ENCODE measurements at regions not wholly inside any gene's neighbourhood (a gene's known extent, or its start where the extent isn't known, plus 50 kb on each side); places are given as distances from the start of the nearest gene placed in this dataset.

DNA sequence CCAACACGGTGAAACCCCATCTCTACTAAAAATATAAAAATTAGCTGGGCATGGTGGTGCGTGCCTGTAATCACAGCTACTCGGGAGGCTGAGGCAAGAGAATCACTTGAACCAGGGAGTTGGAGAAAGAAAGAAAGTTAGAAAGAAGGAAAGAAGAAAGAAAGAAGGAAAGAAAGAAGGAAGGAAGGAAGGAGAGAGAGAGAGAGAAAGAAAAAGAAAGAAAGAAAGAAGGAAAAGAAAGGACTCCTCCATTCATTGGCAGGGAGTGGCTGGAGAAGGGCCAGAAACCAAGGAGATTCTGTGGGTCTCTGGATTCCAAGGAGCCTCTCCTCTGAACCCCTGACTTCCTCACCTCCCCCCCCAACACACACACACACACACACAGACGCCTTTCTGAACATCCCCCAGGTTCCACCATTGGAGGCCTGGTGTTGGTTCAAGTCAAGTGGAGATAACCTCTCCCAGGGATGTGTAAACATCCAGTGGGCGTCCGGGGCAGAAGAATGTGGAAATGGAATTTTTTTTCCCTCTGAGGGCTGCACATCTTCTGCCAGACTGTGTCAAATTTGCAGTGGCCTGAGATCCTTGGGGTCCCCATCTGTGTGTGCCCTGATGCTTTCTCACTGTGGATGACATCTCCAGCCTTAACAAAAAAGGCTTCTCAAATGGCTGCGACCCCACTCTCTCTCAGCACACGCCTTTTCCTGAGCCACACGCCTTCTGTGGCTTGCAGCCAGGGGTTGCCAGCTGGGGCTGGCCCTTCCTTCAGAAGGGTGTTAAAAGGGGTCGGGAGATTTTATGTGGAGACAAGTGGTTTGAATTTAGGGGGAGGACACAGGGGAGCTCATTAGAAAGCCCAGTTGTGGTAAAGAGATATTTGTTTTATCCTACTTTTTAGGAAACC lies 109.3 kb upstream of the HAND1 start:
- no peak for DNase-seq

DNA sequence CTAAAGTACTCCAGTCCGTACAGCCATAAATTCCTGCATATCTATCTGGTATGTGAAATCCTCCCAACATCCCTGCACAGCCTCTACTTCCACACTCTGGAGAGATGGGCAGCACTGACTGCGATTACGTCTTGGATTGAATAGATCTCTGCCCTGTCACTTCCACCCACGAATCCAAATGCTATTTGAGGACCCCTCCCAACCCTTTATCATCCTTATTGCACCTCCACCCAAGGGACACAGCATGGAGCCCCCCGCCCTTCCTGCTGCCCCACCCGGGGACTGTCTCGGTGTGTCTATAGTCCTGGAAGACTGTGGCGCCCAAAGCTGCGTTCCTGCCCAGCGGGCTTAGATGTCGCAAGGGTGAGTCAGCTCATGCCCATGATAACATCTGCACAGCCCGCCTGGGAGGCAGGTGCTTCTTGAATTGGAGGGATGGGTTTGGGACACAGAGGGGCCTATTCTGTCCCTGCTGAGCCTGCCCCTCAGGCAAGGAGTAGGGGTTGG lies 105.7 kb upstream of the HAND1 start:
- DNase-seq, result no peak

DNA sequence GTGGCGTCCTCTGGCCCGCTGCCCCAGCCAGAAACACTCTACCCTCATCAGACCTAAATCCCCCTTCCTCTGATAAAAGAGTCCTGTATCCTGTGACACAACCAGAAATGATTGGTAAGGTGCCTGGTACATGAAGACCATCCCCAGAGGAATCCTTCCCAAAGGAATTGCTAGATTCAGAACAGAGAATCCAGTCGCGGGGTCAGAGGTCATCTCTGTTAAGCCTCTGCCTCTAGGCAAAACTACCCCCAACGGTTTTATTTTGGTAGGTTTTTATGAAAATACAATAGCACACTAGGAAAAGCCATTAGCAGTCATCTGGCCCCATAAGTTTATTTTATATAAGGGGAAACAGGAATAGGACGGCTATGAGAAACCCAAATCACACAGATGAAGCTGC lies 102.4 kb upstream of the HAND1 start:
- no peak for DNase-seq

DNA sequence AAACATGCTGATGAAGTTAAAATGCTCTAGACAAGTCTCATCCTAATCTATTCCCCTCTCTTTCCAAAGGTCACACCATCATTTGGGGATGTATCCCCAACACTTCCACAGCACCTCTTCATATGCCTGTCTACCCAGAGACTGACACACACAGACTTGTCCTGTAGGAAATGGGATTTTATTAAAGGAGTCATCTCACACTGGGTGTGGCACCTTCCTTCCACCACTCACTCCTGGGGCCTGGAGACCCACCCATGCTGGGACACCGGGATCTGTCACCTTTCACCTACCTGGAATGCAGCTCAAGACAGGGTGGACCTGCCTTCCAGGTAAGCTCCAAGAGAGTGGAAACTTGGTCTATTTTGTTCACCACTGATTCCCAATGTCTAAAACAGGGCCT lies 99.4 kb upstream of the HAND1 start:
- no peak for DNase-seq

DNA sequence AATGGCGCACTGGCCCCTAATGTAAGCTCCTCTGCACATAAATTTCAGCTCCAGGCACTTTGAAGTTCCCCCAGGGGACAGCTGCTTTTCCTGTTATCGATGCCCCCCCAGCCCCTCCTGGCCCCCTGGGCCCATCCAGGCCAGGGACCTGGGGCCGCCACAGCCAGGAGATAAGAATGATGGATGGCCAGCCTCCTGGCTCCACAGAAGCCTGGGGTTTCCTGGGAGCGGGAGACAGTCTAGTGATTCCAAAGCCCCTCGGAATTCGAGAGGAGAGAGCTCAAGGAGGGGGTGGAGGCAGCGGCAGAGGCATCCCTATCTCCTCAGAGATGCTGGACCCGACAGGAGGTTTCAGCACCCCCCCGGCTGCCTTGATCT lies 98.4 kb upstream of the HAND1 start:
- DNase-seq, result no peak

DNA sequence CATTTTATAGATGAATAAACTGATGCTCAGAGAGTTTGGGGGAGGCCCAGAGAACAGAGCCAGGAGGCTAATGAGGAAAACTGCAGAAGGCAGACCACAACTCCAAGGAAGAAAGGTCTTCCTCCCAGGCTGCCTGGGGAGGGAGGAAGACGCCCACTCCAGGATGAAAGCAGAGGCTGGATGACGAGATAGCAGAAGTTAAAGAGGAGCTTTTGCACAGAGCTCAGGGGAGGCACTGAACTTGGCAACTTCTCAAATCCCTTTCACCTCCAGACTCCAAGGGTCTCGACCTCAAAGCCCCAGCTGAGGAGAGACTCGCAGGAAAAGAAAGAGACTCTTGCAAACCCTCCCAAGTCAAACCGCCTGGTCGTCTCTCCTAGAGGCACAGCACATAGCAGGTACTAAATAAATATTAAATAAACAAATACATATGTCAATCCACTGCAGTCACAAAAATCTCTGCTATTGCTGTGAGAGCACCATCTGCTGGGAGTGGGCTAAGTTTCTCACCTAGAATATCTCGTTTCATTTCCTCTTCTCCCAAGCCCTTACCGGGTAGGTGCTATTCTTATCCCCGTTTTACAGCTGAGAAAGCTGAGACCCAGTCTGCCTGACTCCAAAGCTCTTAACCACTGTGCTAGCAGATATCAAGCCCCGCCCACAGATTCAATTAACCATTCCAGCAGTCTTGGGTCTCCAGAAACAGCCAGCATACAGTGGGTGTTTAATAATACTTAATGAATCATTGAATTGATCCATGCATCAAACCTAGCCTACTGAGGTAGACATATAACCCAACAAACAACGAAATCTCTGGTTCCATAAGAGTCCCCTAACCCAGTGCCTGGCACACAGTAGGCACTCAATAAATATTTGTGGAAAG lies 97.8 kb upstream of the HAND1 start:
- DNase-seq, result peak; percentile 13

DNA sequence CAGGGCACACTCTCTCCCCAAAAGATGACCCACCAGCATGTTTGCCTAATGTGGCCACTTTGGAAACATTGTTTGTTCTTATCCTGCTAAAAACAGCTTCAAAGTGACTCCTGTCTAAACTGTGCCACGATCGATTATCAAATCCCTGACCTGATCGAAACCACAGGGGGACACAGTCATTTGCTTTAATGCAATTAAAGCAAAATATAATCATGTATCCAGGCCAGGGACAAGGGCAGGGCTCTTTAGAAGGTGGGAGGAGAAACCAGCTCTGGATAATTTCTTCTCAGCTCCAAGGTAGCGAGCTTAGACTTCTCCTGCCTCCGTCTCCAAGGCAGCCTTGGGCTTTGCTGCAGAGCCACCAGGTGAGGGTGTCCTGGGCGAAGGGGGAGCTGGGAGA lies 95.0 kb upstream of the HAND1 start:
- no peak for DNase-seq

DNA sequence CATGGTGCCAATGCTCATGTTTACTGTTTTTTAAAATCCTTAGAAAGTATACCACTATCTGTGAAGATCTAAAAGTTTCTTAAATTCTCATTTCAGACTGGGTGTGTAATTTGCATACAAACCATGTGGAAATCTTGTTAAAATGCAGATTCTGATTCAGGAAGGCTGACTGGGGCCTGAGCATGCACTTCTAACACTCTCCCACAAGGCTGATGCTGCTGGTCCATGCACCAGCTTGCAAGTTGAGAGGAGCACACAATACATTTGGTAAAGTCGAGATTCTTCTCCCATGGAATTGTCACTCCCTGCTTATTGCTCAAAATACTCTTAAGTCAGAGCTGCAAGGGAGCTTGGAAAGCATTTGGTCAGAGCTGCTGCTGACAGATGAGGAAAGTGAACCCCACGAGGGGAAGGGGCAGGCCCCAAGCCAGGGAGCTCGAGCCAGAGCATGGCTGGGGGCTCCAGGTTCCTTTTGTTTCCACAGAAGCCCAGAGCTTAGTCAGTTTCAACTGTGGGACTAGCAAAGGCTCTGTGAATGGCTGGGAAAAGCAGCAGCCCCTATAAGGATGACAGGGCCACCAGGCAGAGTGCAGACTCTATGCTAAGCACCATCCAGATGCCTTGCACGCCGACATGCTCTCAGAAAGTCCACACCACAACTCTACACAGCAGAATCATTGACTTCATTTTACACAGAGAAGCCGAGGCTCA lies 93.5 kb upstream of the HAND1 start:
- no peak for DNase-seq

DNA sequence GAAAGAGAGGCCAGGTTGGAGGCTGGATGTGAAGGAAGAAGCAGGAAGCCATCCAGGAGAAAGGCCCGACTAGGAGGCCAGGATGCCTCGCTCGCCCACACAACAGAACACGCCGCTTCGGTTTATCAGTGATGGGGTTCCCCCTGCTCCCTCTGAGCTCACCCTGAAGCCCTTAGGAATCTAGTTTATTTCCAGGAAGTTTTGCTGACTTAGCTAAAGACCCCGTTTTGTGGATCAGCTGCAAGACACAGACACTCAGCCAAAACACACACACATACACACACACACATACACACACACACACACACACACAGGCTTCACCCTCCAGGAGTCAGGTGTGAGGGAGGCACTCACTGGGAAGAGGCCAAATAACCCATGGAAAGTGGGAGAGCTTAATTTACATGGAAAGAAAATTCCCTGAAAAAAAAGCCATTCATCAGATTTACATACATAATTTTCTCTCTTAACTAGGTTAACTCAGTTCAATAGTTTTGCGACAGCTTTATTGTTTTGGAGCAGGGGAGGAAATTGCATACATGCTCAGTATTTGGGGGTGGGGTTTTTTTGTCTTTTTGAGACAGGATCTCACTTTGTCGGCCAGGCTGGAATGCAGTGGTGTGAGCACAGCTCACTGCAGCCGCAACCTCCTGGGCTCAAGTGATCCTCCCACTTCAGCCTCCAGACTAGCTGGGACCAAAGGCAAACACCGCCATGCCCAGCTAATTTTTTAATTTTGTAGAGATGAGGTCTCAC lies 92.7 kb upstream of the HAND1 start:
- no peak for DNase-seq

DNA sequence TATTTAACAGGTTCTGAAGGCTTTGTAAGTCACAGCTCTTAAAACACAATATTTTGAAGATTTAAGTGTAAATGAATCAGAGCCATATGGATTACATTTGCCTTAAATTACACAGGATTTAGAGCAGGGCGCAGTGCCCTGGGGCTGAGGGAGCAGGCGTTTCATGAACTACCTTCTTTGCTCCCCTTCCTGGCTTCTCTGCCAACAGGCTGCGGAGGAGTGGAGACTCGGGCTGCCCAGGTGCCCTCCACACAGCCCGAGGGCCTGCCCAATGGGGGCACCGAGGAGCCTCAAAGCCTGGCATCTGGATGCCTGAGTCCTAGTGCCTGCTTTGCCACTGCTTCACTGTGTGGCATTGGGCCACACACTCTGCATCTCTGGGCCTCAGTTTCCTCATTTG lies 90.6 kb upstream of the HAND1 start:
- no peak for DNase-seq

DNA sequence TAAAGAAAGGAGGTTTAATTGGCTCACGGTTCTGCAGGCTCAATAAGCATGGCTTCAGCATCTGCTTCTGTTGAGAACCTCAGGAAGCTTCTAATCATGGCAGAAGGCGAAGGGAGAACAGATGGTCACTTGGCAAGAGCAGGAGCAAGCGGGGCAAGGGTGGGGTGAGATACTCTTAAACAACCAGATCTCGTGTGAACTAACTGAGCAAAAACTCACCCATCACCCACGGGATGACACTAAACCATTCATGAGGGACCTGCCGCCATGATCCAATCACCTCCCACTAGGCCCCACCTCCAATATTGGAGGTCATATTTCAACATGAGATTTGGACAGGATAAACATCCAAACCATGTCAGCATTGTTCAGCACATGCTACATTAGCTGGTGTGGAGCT lies 89.1 kb upstream of the HAND1 start:
- no peak for DNase-seq

DNA sequence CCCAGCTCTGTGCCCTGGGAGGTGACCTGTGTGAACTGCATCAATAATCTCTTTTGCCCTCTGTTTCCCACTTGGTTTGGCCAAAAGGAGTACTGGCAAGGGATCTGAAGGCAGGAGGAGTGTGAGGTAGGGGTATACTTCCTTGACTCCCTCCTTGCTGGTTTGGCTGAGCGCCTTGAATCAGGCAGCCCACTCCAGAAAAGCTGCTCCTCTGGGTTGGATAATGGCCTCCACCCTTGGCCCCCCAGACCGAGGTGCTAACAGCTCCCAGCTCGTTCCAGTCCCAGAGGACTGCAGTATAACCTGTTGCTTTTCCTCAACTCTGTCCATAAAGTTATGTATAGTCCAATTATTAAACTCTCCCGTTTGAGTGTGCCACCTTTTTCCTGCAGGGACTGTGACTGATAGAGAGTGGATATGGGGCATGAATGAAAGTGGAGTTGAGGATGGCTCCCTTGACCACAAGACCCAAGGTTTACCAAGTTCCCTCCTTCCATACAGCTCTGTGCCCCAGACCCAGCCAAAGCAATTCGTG lies 88.2 kb upstream of the HAND1 start:
- no peak for DNase-seq

DNA sequence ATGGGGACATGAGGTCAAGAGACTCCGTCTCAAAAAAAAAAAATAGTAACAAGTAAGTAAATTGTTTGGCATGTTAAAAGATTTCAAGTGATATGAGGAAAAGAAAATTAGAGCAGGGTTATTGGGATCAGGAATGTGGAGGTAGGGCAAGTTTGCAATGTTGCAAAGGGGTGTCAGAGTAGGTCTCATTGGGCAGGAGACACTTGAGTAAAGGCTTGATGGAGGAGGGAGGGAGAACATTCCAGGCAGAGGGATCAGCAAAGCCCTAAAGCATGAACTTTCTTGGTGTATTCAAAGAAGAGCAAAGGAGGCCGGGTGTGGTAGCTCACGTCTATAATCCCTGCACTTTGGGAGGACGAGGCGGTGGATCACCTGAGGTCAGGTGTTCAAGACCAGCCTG lies 87.1 kb upstream of the HAND1 start:
- DNase-seq, result no peak

DNA sequence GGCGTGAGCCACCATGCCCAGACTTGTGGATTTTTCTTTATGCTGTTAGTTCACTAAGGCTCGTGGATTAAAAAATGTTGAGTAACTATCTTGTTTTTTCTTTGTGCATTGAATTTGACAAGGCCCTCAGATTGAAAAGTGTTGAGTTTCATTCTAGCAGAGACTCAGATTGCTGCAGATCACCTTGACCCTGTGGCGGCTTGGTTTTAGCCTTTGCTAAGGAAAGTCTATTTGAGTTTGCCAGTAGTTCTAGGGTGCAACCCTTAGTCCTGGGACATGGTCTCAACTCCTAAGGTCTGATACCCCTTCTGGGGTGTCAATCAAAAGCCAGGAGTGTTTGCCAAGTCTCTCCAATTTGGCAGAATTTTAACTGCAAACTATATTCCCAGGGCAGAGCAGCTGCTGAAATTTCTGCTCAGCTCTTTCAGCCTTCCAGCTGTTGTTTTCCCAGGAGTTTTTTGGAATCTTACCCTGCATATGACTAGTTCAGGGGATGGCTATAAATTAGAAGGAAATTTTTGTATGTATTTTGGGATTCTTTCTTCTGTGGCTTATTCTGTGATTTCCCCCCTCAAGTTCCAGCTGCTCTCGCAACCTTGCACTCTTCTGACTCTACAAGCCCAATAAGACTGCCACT lies 84.3 kb upstream of the HAND1 start:
- no peak for DNase-seq

DNA sequence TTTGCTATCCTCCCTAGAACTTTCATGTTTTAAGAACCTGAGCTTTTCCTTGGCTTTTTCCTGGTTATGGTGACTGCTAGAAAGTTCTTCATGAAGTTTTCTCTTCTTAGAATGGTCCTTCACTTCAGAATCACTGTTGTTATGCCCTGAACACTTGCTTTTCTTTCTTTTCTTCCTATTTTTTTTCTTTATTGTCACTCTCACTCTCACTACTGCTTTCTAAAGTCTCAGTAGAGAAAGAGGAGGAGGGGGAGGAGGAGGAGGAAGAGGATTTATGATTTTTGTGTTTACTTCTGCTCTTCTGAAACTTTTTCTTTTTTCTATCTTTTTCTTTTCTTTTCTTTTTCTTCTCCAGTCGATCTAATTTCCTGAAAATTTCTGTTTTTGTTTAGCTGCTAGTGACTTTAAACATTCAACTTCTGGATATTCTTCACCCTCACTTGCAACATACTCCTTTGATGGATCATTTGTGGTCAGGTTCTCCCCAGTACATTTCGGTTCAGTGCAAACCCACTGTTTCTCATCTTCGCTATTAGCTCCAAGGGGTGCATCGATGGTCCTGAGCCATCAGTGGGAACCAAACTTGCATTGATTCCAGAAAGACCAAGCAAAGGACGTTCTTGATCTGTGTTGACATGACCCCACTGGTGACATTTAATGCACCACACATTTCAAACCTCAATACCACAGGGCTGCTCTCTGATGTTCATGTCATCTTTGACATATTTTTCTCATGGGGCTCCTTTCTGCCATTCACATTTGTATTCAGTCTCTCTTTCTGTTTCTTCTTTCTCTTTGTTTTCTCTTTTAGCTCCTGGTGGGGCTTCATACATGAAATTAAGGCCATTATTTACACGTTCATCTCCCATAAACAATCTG lies 81.6 kb upstream of the HAND1 start:
- DNase-seq, result no peak

DNA sequence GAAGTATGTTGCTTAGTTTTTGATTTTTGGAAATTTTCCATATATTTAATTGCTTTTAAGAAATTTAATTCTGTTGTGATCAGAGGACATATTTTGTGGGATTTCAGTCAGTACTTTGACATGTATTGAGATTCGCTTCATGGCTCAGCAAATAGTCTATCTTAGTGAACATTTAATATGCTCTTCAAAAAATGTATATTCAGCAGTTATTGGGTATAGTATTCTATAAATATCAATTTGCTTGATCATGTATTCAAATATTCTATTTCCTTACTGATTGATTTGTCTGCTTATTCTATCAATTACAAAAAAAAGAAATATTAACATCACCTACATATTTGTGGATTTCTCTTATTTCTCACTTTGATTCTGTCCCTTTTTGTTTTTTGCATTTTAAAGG lies 79.5 kb upstream of the HAND1 start:
- DNase-seq, result no peak

DNA sequence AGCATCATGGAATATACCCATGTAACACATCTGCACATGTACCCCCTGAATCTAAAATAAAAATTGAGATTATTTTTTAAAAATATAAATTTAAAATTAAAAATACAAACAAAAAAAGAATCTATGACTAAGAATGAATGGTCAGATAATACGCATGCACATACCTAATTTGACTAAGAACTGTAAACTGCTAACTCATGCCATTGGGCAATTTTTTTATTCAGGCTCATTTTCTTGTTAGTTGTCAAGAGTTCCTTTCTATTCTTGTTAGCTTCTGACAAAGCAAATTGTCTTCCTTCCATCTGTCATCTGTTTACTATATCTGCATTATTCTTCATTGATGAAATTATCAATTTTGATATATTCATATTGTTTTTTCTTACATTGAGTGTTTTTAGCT lies 69.5 kb upstream of the HAND1 start:
- no peak for DNase-seq

DNA sequence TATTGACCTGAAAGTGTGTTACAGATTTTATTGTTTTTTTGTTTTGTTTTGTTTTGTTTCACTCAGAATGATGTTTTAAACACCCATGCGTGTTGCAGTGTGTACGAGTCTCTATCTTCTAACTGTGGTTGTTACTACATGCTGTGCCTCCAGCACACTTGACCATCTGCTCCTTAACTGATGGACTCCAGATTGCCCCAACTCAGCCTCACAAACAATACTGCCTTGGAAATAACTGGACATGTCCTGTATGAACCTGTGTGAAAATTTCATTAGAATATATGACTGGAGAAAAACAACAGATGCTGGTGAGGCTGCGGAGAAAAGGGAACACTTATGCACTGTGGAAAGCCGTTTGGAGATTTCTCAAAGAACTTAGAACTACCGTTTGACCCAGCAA lies 68.7 kb upstream of the HAND1 start:
- no peak for DNase-seq

DNA sequence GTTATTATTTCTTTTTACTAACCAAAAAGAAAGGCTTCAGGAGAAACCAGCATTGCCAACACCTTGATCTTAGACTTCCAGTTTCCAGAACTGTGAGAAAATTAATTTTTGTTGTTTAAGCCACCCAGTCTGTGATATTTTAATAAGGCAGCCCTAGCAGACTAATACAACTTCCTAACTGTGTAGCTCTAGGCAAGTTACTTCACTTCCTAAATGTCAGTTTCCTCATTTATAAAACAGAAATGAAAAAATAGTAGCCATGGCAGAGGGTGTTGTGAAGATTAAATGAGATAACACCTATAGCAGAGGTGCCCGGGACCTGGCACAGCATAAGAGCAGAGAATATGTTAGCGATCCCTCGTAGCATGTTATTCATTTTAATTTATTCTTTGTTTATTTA lies 66.6 kb upstream of the HAND1 start:
- DNase-seq, result peak; percentile 14

DNA sequence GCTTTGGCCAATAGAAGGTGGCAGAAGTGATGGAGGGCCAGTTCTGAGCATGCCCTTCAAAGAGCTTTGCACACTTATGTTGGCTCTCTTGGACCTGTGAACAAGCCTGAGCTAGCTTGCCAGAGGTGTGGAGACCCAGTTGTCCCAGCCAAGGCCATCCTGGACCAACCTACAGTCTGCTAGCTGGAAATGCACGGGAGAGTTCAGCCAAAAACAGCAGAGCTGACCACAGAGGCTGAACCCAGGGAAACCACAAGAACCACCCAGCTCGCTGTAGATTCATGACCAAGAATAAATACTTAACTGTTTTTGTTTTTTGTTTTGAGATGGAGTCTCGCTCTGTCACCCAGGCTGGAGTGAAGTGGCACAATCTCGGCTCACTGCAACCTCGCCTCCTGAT lies 65.4 kb upstream of the HAND1 start:
- no peak for DNase-seq

DNA sequence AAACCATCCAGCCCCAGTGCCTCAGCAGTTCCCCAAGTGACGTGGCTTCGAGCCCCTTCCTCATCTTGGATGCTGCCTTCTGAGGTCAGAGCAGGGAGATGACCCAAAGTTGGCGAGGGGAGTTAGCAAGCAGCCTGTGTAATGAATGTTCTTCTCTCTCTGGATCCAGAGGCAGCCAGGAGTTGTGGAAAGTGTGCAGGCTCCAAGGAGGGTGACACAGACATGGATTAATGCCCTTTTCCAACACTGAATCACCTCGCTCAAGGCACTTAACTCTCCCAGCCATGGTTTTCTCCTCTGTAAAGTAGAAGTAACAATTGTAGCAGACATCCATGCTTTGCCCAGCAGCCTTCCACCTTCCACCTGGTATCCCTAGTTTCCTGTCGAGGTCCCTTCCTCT lies 64.6 kb upstream of the HAND1 start:
- no peak for DNase-seq

All from hematopoietic multipotent progenitor cell treated with erythropoietin and hydrocortisone succinate and interleukin-3 and kit ligand, for 6 days (in vitro differentiated cells).